Testis (tissue), 2 donors: ENCODE measurements at regions not wholly inside any gene's neighbourhood (a gene's known extent, or its start where the extent isn't known, plus 50 kb on each side); places are given as distances from the start of the nearest gene placed in this dataset.

Experiments used
- CTCF ChIP-seq, 3 experiments: fragments of 450-650 bp in 2 of 3; fragments of 200-600 bp in 1 of 3; sonication (generic) in 1 of 3; IDR thresholded peaks; one replicate each; pipeline ENCODE4 v1.5.1; 2016 to 2019; ENCODE audit warnings: antibody characterized with exemption in 3 of 3, mild to moderate bottlenecking in 2 of 3, moderate library complexity in 1 of 3
- POLR2A ChIP-seq: fragments of 450-650 bp; IDR thresholded peaks from one replicate; pipeline ENCODE4 v1.6.1; 2017; ENCODE audit warnings: antibody characterized with exemption, mild to moderate bottlenecking, moderate library complexity

DNA sequence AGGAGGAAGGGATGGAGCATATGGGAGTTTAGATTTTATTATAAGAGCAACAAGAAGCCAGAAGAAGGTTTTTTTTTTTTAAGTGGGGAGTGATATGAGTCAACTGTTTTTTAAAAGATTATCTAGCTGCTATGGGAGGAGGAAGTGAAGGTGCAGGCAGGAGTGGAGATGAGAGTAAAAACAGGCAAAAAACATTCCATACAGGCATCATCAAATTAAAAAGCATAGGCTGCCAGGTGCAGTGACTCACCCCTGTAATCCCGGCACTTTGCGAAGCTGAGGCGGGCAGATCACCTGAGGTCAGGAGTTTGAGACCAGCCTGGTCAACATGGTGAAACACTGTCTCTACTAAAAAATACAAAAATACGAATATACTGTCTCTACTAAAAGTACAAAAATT lies 368.4 kb upstream of the MTNR1B start:
- TF ChIP-seq CTCF (IDR thresholded peaks at IDR 0.05), result no peak
- TF ChIP-seq POLR2A, result no peak
